Effector memory CD8-positive, alpha-beta T cell (primary cell): ENCODE measurements at regions not wholly inside any gene's neighbourhood (a gene's known extent, or its start where the extent isn't known, plus 50 kb on each side); places are given as distances from the start of the nearest gene placed in this dataset.
"Not testable (repeated sequence)": the region's sequence is repeated elsewhere in the genome, so short reads cannot be mapped to it uniquely, and the experiment has no call there.

Source experiments
- ATAC-seq: fragments of 150-1000 bp; cut with Tn5 transposase; replicated peaks from 2 replicates; pipeline ENCODE4 v1.10.0; 2021; ENCODE audit warnings: mild to moderate bottlenecking, moderate library complexity
- DNase-seq, 3 experiments: peaks; one replicate each; pipeline ENCODE4 v3.0.0; 2021
- H3K27ac Mint-ChIP-seq, 2 donors: one replicate each; pipeline ENCODE4 v1.8.0; 2022; ENCODE audit warnings: mild to moderate bottlenecking in 2 of 2, mixed read lengths in 2 of 2, moderate library complexity in 2 of 2
- H3K27me3 Mint-ChIP-seq, 2 donors: one replicate each; pipeline ENCODE4 v1.8.0; 2022; ENCODE audit warnings: mixed read lengths in 2 of 2
- H3K36me3 Mint-ChIP-seq: one replicate; pipeline ENCODE4 v1.8.0; 2022; ENCODE audit warnings: mild to moderate bottlenecking, moderate library complexity, mixed read lengths; ENCODE audit not compliant: insufficient read depth
- H3K4me1 Mint-ChIP-seq, 2 donors: one replicate each; pipeline ENCODE4 v1.8.0; 2022; ENCODE audit warnings: low read depth in 2 of 2, mixed read lengths in 2 of 2
- H3K4me3 Mint-ChIP-seq, 2 donors: one replicate each; pipeline ENCODE4 v1.8.0; 2022; ENCODE audit warnings: mild to moderate bottlenecking in 2 of 2, mixed read lengths in 2 of 2, moderate library complexity in 2 of 2
- H3K9me3 Mint-ChIP-seq, 2 donors: one replicate each; pipeline ENCODE4 v1.8.0; 2022; ENCODE audit warnings: mixed read lengths in 2 of 2

- DNase-seq, H3K4me1 Mint-ChIP-seq, ATAC-seq, H3K27ac Mint-ChIP-seq, H3K36me3 Mint-ChIP-seq, H3K4me3 Mint-ChIP-seq: not testable (repeated sequence)
- Mint-ChIP-seq H3K9me3 (peaks cover 8 to 20% of the 10 kb centered on the region in 2 donors), H3K27me3 (peaks cover 22 to 23% of the 10 kb centered on the region in 2 donors)
Measured at GRCh38 chr10:93127642-93128215, 54.0 kb downstream of the CYP26A1 start.

GRCh38 chr10:93131986-93132385, 58.3 kb downstream of the CYP26A1 start:
- no peaks in the 10 kb centered on the region for H3K36me3 Mint-ChIP-seq
- ATAC-seq (no peak), DNase-seq (no peak)
- peaks cover 3 to 6% of the 10 kb centered on the region in 2 donors for H3K9me3 Mint-ChIP-seq
- peaks cover 41 to 42% of the 10 kb centered on the region in 2 donors for H3K27me3 Mint-ChIP-seq
- no peak overlapping the region for H3K27ac Mint-ChIP-seq
- no peaks in the 10 kb centered on the region for H3K4me1 Mint-ChIP-seq
- no peak overlapping the region for H3K4me3 Mint-ChIP-seq

- DNase-seq, result no peak
- Mint-ChIP-seq H3K27ac (no peak overlapping the region), H3K27me3 (peaks cover 35 to 55% of the 10 kb centered on the region in 2 donors)
Measured at GRCh38 chr10:93138113-93138870, 64.6 kb downstream of the CYP26A1 start.

GRCh38 chr10:93139059-93139655, 65.5 kb downstream of the CYP26A1 start:
- no peak overlapping the region for H3K27ac Mint-ChIP-seq
- no peaks in the 10 kb centered on the region for H3K4me1 Mint-ChIP-seq
- no peaks in the 10 kb centered on the region for H3K36me3 Mint-ChIP-seq
- no peak overlapping the region for H3K4me3 Mint-ChIP-seq
- ATAC-seq (no peak), DNase-seq (no peak)
- peaks cover 0 to 11% of the 10 kb centered on the region in 2 donors for H3K9me3 Mint-ChIP-seq
- H3K27me3 Mint-ChIP-seq, result peaks cover 36 to 60% of the 10 kb centered on the region in 2 donors

More at GRCh38 chr10:93138113-93138870, 64.6 kb downstream of the CYP26A1 start:
- no peak overlapping the region for H3K4me3 Mint-ChIP-seq
- no peaks in the 10 kb centered on the region for H3K36me3 Mint-ChIP-seq
- ATAC-seq, result no peak
- H3K4me1 Mint-ChIP-seq, result no peaks in the 10 kb centered on the region
- peaks cover 0 to 11% of the 10 kb centered on the region in 2 donors for H3K9me3 Mint-ChIP-seq

- Mint-ChIP-seq H3K27ac (no peak overlapping the region), H3K4me1 (no peaks in the 10 kb centered on the region), H3K9me3 (peaks cover 0 to 11% of the 10 kb centered on the region in 2 donors), H3K27me3 (peaks cover 32 to 53% of the 10 kb centered on the region in 2 donors), H3K4me3 (no peak overlapping the region), H3K36me3 (peaks cover 4% of the 10 kb centered on the region)
- no peak for DNase-seq
- ATAC-seq, result no peak
Measured at GRCh38 chr10:93142534-93142933, 68.8 kb downstream of the CYP26A1 start.

GRCh38 chr10:93143281-93143680, 69.6 kb downstream of the CYP26A1 start:
- H3K4me1 Mint-ChIP-seq, result peaks cover 0 to under 1% of the 10 kb centered on the region in 2 donors
- peaks cover 0 to 11% of the 10 kb centered on the region in 2 donors for H3K9me3 Mint-ChIP-seq
- H3K27ac Mint-ChIP-seq, result no peak overlapping the region
- H3K36me3 Mint-ChIP-seq, result peaks cover 4% of the 10 kb centered on the region
- peaks cover 39 to 50% of the 10 kb centered on the region in 2 donors for H3K27me3 Mint-ChIP-seq
- ATAC-seq (no peak), DNase-seq (no peak)
- H3K4me3 Mint-ChIP-seq, result no peak overlapping the region

- peaks cover 27 to 62% of the 10 kb centered on the region in 2 donors for H3K27me3 Mint-ChIP-seq
- H3K9me3 Mint-ChIP-seq, result no peaks in the 10 kb centered on the region
- peaks cover 4% of the 10 kb centered on the region for H3K36me3 Mint-ChIP-seq
- DNase-seq (no peak), ATAC-seq (no peak)
- H3K4me3 Mint-ChIP-seq, result no peak overlapping the region
- no peak overlapping the region for H3K27ac Mint-ChIP-seq
- peaks cover 3 to 7% of the 10 kb centered on the region in 2 donors for H3K4me1 Mint-ChIP-seq
Measured at GRCh38 chr10:93146336-93146735, 72.6 kb downstream of the CYP26A1 start.

GRCh38 chr10:93147281-93147680, 73.6 kb downstream of the CYP26A1 start:
- ATAC-seq (no peak), DNase-seq (no peak)
- H3K4me3 Mint-ChIP-seq, result no peak overlapping the region
- peaks cover 4% of the 10 kb centered on the region for H3K36me3 Mint-ChIP-seq
- peaks cover 3 to 10% of the 10 kb centered on the region in 2 donors for H3K4me1 Mint-ChIP-seq
- H3K27ac Mint-ChIP-seq, result no peak overlapping the region
- peaks cover 27 to 65% of the 10 kb centered on the region in 2 donors for H3K27me3 Mint-ChIP-seq
- H3K9me3 Mint-ChIP-seq, result no peaks in the 10 kb centered on the region

GRCh38 chr10:93148476-93148875, 74.8 kb downstream of the CYP26A1 start:
- Mint-ChIP-seq H3K36me3 (peaks cover 4% of the 10 kb centered on the region), H3K4me3 (no peak overlapping the region), H3K9me3 (no peaks in the 10 kb centered on the region), H3K27ac (no peak overlapping the region), H3K4me1 (peaks cover 3 to 10% of the 10 kb centered on the region in 2 donors), H3K27me3 (peaks cover 24 to 53% of the 10 kb centered on the region in 2 donors)
- ATAC-seq (no peak), DNase-seq (no peak)

- ATAC-seq (no peak), DNase-seq (no peak)
- Mint-ChIP-seq H3K4me3 (no peak overlapping the region), H3K27ac (no peak overlapping the region), H3K27me3 (peaks cover 20 to 47% of the 10 kb centered on the region in 2 donors), H3K4me1 (peaks cover 3 to 10% of the 10 kb centered on the region in 2 donors), H3K36me3 (peaks cover 4% of the 10 kb centered on the region), H3K9me3 (no peaks in the 10 kb centered on the region)
Measured at GRCh38 chr10:93149761-93150160, 76.1 kb downstream of the CYP26A1 start.

GRCh38 chr10:93150289-93150688, 76.6 kb downstream of the CYP26A1 start:
- Mint-ChIP-seq H3K4me3 (no peak overlapping the region), H3K4me1 (peaks cover 3 to 10% of the 10 kb centered on the region in 2 donors), H3K9me3 (no peaks in the 10 kb centered on the region), H3K27ac (no peak overlapping the region), H3K27me3 (peaks cover 20 to 47% of the 10 kb centered on the region in 2 donors), H3K36me3 (peaks cover 4% of the 10 kb centered on the region)
- ATAC-seq, result no peak
- no peak for DNase-seq

GRCh38 chr10:93150990-93151547, 77.4 kb downstream of the CYP26A1 start:
- H3K4me3 Mint-ChIP-seq, result no peak overlapping the region
- H3K4me1 Mint-ChIP-seq, result peaks cover 3 to 10% of the 10 kb centered on the region in 2 donors
- H3K9me3 Mint-ChIP-seq, result no peaks in the 10 kb centered on the region
- ATAC-seq (no peak), DNase-seq (no peak)
- no peak overlapping the region for H3K27ac Mint-ChIP-seq
- peaks cover 14 to 42% of the 10 kb centered on the region in 2 donors for H3K27me3 Mint-ChIP-seq
- no peaks in the 10 kb centered on the region for H3K36me3 Mint-ChIP-seq

- ATAC-seq, result no peak
- no peak overlapping the region for H3K27ac Mint-ChIP-seq
- H3K9me3 Mint-ChIP-seq, result no peaks in the 10 kb centered on the region
- peaks cover 3 to 10% of the 10 kb centered on the region in 2 donors for H3K4me1 Mint-ChIP-seq
- H3K27me3 Mint-ChIP-seq, result peaks cover 11 to 38% of the 10 kb centered on the region in 2 donors
- H3K4me3 Mint-ChIP-seq, result no peak overlapping the region
- DNase-seq, result no peak
- H3K36me3 Mint-ChIP-seq, result no peaks in the 10 kb centered on the region
Measured at GRCh38 chr10:93152136-93152535, 78.4 kb downstream of the CYP26A1 start.
